Upper lobe of left lung (tissue), 4 donors: ENCODE measurements at regions not wholly inside any gene's neighbourhood (a gene's known extent, or its start where the extent isn't known, plus 50 kb on each side); places are given as distances from the start of the nearest gene placed in this dataset.

Source experiments
- CTCF ChIP-seq, 6 experiments: fragments of 450-650 bp in 4 of 6; fragments of 200-600 bp in 2 of 6; sonication (generic) in 2 of 6; IDR thresholded peaks; one replicate each; pipeline ENCODE4 v1.5.1; 2016 to 2019; ENCODE audit warnings: antibody characterized with exemption in 6 of 6
- EP300 ChIP-seq, 4 donors: sonication (generic); formaldehyde crosslinking; IDR thresholded peaks; one replicate each; pipeline ENCODE4 v1.5.1; 2017; ENCODE audit warnings: antibody characterized with exemption in 4 of 4, control low read depth in 2 of 4
- POLR2A ChIP-seq, 4 donors: fragments of 450-650 bp; IDR thresholded peaks; one replicate each; pipeline ENCODE4 v1.5.1; 2016 to 2017; ENCODE audit warnings: antibody characterized with exemption in 4 of 4, mild to moderate bottlenecking in 2 of 4
- POLR2AphosphoS5 ChIP-seq, 2 donors: sonication (generic); formaldehyde crosslinking; IDR thresholded peaks; one replicate each; pipeline ENCODE4 v1.5.1; 2017; ENCODE audit warnings: antibody characterized with exemption in 2 of 2

- TF ChIP-seq CTCF (IDR thresholded peaks at IDR 0.05) = peak; percentile 63 to 76 (median 70)
- TF ChIP-seq POLR2AphosphoS5 (IDR thresholded peaks at IDR 0.05) = no peak
- TF ChIP-seq POLR2A (IDR thresholded peaks at IDR 0.05) = no peak
- no peak for TF ChIP-seq EP300 (IDR thresholded peaks at IDR 0.05)
Measured at GRCh38 chr3:188956839-188957489, 214.8 kb upstream of the TPRG1 start.
